ENCODE measurements at regions not wholly inside any gene's neighbourhood (a gene's known extent, or its start where the extent isn't known, plus 50 kb on each side); places are given as distances from the start of the nearest gene placed in this dataset.
"Not testable (repeated sequence)": the region's sequence is repeated elsewhere in the genome, so short reads cannot be mapped to it uniquely, and the experiment has no call there.

DNA sequence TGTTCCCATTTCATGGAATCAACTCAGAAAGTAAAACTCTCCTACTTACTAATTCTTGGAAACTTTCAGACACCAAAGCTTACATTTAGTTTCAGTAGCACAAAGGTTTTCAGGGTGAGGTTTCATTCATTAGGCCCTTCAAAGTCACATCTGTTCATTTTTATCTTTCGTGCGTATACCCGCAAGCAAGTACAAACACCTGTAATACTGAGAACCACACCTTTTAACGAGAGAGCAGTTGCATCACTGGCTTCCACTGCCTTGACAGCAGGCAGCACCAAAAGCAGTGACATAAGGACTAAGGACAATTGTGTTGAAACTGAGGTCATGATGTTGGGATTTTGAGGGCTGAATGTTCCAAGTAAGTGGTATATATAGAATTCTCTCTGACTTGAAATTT, 60.5 kb downstream of the GOLGA6L22 start:
- not testable (repeated sequence) for DNase-seq (ENCODE audit: insufficient read length, low spot score); FAIRE-seq

DNA sequence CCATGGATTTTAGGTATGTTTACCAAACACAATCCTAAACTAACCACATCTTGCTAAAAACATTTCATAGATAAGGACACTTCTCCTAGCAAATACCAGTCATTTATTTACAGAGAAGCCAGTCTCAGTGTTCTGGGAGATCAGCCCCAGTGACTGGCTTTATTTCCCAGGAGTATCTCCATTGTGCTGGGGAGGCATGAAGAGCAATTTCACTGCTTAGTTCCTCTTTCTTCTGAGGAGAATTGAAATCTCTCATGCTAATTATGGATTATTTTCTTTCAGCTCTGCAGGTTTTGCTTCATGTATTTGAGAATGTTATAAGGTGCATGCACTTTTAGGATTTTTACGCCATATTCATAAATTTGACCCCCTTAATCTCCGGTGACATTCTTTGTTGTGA, 67.8 kb downstream of the GOLGA6L22 start:
- not testable (repeated sequence) for FAIRE-seq; DNase-seq (ENCODE audit: insufficient read length, low spot score)

DNA sequence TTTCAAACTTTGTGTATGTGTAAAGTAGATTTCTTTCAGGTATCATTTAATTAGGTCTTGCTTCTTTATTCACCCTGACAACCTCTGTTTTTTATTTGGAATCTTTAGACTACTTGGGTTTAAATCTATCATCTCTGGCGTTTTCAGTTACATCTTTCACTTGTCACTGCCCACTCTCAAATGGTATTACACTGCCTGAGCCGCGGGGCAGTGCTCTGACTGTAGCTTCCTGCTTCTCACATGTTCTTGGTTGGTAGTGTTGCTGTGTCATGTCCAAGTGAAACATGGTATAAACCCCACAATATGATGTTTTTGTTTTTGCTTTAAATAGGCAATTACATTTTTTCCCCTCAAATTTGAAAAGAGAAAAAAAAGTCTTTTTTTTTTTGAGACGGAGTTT, 68.3 kb downstream of the GOLGA6L22 start:
- DNase-seq (ENCODE audit: insufficient read length, low spot score); FAIRE-seq: not testable (repeated sequence)

DNA sequence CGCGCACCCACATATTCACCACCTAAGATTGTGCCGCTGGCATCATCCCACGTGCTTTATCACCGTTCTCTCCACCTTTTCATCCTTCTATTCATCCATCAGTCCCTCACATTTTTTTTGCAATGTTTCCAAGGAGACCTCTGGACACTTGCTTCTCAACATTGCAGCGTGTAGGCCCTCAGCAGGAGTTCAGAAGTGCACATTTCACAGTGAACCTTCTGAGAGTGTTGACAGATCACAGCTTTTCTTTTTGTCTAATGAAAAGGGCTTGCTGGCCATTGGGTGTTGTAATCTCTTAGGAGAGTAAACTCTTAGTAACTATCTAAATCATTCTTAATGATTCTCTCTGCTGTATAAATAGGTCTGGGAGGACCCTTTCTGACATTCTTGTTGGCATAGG, 70.5 kb downstream of the GOLGA6L22 start:
- not testable (repeated sequence) for DNase-seq (ENCODE audit: insufficient read length, low spot score)

DNA sequence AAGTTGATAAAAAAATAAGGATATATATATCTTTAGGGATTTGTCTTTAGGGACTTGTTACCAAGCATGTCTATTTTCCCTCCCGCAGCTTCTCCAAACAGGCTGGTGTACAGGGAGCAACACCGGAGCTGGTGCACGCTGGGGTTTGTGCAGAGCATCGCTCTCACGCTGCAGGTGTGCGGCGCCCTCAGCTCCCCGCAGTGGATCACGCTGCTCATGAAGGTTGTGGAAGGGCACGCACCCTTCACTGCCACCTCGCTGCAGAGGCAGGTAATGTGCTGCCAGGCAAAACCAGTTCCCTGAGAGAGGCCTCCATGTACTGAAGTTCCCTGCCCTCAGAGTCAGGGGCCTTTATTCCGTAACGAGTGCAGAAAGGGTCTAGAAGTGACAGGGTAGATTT, 101.0 kb downstream of the GOLGA6L22 start:
- FAIRE-seq: not testable (repeated sequence)

More for the DNA sequence above, 70.5 kb downstream of the GOLGA6L22 start:
- not testable (repeated sequence) for FAIRE-seq

DNA sequence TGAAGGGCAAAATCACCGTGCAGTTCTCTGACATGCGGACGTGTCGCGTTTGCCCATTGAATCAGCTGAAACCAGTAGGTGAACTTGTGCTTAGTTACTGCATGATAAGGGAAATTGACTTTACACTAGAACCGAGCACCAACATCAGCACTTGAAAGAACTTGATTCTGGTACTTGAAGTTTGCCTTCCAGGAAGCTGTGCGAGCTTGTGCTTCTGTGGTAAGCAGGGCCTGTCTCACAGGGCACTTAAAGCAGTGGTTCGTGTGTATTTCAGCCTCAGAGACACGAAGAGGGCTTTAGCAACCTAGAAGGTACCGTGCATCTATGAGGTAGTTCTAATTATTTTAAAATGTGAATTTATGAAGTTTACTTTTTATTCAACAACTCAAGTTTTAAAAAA, 103.0 kb downstream of the GOLGA6L22 start:
- DNase-seq (ENCODE audit: insufficient read length, low spot score); FAIRE-seq: not testable (repeated sequence)

More for the DNA sequence above, 101.0 kb downstream of the GOLGA6L22 start:
- not testable (repeated sequence) for DNase-seq (ENCODE audit: insufficient read length, low spot score)

DNA sequence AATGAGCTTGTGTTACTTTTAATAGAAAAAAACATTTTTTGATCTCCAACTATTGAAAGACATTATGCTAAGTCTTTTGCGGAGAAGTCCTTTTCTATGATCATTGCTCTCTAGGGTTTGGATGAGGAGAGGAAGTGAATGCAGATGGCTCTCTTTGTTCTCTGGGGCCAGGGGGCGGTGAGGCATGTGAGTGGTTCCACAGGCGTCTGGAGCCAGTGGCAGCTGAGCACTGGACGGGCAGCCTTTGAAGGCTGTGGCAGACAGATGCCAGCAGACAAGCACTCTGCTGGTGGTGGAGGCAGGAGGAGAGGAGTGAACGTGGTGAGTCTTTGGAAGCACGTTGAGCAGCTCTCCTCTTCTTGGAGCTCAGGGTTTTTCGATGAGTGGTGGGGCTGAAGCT, 107.8 kb downstream of the GOLGA6L22 start:
- FAIRE-seq; DNase-seq (ENCODE audit: insufficient read length, low spot score): not testable (repeated sequence)

DNA sequence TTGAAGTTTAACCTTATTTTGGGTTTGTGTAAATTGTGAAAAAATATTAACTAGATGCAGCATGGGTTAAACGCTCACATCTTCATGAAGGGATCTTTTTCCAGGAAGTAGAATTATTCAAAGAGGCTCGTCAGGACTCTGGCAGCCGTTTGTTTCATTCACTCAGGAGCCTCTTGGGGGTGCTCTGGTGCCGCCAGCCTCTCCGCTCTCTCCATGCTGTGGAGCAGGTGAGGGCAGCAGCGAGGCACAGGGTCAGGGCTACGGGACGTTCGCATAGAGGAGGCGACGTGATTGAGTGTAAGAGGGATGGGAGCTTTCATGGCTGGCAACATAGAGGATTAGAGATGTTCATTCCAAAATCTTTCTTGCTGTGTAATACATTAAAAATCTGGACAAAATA, 110.8 kb downstream of the GOLGA6L22 start:
- FAIRE-seq; DNase-seq (ENCODE audit: insufficient read length, low spot score): not testable (repeated sequence)

DNA sequence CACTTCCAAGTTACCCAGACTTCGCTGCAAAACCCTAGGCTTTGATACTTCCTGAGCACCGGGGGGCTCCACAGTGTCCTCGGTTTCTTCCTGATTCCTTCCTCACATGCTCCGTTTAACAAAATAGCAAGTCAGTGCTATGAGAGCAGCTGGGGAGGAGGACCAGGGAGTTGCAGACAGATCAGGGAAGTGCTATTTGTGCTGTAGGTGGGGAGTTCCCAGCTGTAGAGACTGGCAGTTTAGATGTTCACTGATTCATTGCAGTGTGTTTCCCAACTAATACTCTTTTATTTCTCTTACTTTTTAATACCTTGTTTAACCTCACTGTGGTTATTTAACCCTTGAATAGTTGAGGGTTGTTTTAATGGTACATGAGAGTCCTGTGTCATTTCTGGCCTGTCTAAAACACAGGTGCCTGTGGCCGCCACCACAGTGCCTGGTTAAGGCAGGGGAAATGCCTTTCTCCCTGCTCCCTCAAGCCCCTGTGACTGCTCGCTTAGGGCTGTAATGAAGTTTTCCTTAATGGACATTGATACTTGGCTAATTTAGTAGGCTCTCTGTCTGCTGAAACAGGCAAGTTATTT, 113.5 kb downstream of the GOLGA6L22 start:
- not testable (repeated sequence) for FAIRE-seq; DNase-seq (ENCODE audit: insufficient read length, low spot score)

DNA sequence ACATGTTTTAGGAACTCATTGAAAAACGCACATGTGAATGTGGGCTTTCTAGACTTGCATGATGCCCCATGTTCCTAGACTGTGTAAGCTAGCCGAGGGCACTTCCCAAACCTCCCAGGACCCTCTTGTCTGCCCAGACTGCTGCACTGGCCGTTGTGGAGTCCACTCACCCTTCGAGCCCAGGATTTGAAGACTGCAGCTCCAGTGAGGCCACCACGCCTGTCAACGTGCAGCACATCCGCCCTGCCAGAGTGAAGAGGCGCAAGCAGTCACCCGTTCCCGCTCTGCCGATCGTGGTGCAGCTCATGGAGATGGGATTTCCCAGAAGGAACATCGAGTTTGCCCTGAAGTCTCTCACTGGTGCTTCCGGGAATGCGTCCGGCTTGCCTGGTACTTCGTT, 114.1 kb downstream of the GOLGA6L22 start:
- not testable (repeated sequence) for FAIRE-seq; DNase-seq (ENCODE audit: insufficient read length, low spot score)

DNA sequence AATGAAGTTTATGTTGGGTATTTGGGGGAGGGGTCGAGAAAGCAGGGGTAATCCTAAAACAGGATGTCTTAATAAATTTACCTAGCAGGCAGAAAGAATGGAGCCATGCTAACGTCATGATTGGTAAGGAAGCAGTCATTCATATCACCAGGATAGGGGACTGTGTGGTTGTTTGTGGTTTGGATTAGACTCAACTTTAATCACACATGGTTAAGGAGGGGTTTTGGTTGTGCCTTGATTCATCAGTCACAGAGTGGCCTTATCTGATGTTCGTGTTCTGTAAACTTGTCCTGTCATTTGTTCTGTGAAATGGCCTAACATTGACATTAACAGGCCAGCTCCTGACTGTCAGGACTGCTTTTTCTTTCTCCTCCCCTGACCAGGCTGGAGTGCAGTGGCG, 119.1 kb downstream of the GOLGA6L22 start:
- FAIRE-seq: not testable (repeated sequence)

DNA sequence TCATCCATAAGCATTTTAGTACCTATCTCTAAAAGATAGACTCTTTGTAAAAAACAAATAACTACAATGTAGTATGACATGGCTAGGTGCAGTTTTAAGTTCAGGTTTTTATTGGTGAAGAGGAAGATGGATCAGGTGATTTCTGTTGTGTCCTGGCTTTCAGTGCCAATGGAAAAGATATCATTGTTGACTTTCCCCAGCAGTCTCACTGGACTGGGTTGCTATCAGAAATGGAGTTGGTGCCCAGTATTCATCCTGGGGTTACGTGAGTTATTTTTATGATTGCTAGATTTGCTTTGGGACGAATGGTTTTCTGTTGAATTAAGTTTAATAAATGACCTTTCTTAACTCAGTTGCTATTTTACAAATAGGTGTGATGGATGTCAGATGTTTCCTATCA, 120.5 kb downstream of the GOLGA6L22 start:
- not testable (repeated sequence) for DNase-seq (ENCODE audit: insufficient read length, low spot score); FAIRE-seq

More for the DNA sequence above, 119.1 kb downstream of the GOLGA6L22 start:
- not testable (repeated sequence) for DNase-seq (ENCODE audit: insufficient read length, low spot score)

DNA sequence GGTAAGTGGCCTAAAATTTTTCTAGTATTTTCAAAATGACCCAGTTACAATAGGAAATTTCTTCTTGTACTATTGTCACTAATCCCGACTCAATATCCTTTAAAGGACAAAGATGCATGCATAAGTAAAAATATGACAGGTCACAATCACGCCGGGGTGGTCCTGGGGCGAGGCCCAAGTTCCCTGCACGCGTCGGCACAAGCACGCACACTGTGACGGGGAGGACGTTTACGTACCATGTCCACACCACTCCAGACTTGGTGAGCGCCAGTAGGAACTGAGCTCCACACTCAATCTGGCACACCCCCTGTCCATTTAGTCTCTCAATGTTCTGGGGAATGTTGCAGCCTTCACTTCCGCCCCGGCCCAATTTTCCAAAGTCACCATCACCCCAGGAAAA, 128.7 kb downstream of the GOLGA6L22 start:
- DNase-seq (ENCODE audit: insufficient read length, low spot score); FAIRE-seq: not testable (repeated sequence)

DNA sequence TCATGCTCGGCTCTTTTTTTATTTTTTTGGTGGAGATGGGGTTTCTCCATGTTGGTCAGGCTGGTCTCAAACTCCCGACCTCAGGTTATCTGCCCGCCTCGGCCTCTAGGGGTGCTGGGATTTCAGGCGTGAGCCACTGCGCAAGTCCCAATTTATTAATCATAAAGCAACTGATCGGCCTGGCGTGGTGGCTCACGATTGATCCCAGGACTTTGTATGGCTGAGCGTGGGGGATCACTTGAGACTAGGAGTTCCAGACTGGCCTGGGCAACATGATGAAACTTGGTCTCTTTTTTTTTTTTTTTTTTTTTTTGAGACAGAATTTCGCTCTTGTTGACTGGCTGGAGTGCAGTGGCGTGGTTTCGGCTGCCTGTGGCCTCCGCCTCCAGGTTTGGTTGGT, 139.8 kb downstream of the GOLGA6L22 start:
- FAIRE-seq; DNase-seq (ENCODE audit: insufficient read length, low spot score): not testable (repeated sequence)

DNA sequence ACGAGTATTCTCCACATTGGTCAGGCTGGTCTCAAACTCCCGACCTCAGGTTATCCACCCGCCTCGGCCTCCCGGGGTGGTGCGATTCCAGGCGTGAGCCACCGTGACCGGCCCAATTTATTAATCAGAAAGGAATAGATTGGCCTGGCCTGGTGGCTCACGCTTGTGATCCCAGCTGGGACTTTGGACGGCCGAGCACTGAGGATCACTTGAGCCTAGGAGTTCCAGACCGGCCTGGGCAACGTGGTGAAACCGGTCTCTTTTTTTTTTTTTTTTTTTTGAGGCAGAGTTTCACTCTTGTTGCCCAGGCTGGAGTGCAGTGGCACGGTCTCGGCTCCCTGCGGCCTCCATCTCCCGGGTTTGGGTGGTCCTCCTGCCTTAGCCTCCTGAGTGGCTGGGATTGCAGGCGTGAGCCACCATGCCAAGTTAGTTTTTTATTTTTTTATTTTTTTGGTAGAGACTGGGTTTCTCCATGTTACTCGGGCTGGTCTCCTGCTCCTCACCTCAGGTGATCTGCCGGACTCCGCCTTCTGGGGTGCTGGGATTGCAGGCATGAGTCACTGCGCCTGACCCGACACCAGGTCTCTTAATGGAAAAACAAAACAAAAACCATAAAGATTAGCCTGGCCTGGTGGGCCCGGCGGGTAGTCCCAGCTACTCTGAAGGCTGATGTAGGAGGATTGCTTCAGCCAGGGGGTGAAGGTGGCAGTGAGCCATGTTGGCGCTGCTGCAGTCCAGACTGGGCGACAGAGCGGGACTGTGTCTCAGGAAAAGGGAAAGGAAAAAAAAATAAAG, 141.0 kb downstream of the GOLGA6L22 start:
- DNase-seq (ENCODE audit: insufficient read length, low spot score): peak; percentile 1
- FAIRE-seq: not testable (repeated sequence)

DNA sequence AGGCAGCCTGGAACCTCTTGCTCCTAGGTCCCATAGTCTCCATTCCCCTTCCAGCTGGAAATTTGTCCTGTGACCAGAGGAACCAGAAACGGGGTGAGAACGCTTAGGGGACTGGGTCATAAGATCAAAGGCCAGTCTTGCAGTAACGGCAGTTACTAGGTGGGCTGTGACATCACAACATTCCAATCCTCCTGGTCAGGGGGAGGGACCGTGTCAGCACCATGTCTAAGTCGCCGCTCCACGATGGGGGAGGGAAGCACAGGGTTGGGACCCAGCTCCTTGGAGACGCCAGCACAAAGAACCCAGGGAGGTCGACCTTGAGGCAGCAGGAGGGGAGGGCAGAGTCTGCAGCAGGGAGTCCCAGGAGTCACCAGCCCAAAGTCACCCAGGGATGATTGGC, 158.3 kb downstream of the GOLGA6L22 start:
- not testable (repeated sequence) for DNase-seq (ENCODE audit: insufficient read length, low spot score); FAIRE-seq

DNA sequence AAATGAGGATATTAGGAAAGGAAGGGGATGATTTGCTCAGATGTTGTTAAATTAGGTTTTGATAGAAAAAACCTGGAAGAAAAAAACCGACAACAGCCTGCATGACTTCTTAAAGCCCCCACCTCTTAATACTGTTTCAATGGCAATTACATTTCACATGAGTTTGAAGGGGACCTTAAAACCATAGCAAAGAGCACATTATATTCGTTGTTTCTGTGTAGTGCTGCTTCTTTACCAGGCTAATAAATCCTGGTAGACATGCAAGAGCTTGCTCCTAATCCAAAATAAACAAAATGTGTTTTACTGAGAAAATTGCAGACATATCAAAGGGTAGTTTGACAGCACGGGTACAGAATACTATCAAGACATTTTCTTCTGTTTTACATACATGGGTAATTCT, 154.7 kb upstream of the NIPA1 start:
- DNase-seq (ENCODE audit: insufficient read length, low spot score); FAIRE-seq: not testable (repeated sequence)

DNA sequence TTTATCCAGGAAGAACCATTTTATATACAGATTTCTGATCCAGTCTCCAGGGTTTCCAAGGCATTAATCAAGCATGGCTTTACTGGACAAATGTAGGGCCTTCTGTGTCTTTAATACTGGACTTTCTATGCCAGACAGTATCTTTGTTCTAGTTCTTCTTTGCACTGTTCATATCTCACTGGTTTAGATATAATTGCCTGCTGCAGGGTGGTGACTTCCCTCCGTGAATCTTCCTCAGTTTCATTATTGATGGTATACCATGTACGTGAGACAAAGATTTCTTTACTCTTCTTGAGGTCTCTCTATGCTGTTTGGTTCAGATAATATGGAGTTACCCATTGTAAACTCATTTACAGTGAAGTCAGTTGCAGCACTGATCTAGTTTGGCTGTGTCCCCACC, 146.5 kb upstream of the NIPA1 start:
- DNase-seq (ENCODE audit: insufficient read length, low spot score); FAIRE-seq: not testable (repeated sequence)

DNA sequence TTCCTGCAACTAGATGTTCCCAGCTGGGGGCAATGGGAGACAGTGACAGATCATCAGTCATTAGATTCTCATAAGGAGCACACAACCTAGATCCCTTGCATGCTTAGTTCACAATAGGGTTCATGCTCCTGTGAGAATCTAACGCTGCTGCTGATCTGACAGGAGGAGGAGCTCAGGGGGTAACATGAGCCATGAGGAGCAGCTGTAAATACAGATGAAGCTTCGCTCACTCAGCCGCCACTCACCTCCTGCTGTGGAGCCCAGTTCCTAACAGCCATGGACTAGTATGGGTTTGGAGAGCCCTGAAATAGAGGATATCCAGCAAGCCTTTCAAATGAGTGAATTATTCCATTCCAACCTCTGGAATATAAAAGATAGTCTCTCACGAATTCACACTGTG, 137.0 kb upstream of the NIPA1 start:
- DNase-seq (ENCODE audit: insufficient read length, low spot score); FAIRE-seq: not testable (repeated sequence)

DNA sequence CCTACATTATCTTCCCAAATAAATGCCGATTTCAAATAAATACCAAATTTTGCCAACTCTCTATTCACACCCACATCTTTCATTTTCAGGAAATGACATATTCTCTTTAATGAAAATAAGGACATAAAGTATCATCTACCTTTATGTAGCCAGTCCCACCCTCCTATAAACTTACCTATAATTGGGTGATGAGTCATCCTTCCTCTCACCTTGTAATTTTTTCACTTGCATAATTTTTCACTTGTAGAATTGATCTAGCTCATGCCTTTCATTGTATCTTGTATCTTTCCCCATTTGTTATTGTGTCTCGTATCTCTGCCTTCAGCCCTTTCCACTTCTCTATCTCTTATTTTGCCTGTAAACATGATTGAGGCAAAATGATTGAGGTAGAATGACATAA, 135.3 kb upstream of the NIPA1 start:
- FAIRE-seq; DNase-seq (ENCODE audit: insufficient read length, low spot score): not testable (repeated sequence)
